T-helper 17 cell (primary cell): ENCODE measurements at regions not wholly inside any gene's neighbourhood (a gene's known extent, or its start where the extent isn't known, plus 50 kb on each side); places are given as distances from the start of the nearest gene placed in this dataset.

ENCODE experiments used
- ATAC-seq: fragments of 150-1000 bp; cut with Tn5 transposase; 2 replicates; pipeline ENCODE4 v1.10.0; 2021; ENCODE audit warnings: mild to moderate bottlenecking, moderate library complexity
- DNase-seq, 3 donors: peaks; one replicate each; pipeline versions ENCODE4 v3.0.0 to v3.0.0-alpha.2; 2020 to 2021
- H3K9me3 ChIP-seq: one replicate; pipeline ENCODE4 v1.7.0; 2013; ENCODE audit warnings: low read length, mild to moderate bottlenecking; ENCODE audit not compliant: control insufficient read depth, poor library complexity, severe bottlenecking
- H3K27ac Mint-ChIP-seq: one replicate; pipeline ENCODE4 v1.8.0; 2022; ENCODE audit warnings: mild to moderate bottlenecking, moderate library complexity, mixed read lengths
- H3K27me3 Mint-ChIP-seq: one replicate; pipeline ENCODE4 v1.8.0; 2022; ENCODE audit warnings: mixed read lengths
- H3K36me3 Mint-ChIP-seq: one replicate; pipeline ENCODE4 v1.8.0; 2022; ENCODE audit warnings: low read depth, mixed read lengths
- H3K4me1 Mint-ChIP-seq: one replicate; pipeline ENCODE4 v1.8.0; 2022; ENCODE audit warnings: mild to moderate bottlenecking, mixed read lengths
- H3K4me3 Mint-ChIP-seq: one replicate; pipeline ENCODE4 v1.8.0; 2022; ENCODE audit warnings: mild to moderate bottlenecking, moderate library complexity, mixed read lengths

GRCh38 chr6:155975506-155975905, 519.9 kb upstream of the NOX3 start:
- no peak for DNase-seq
- Mint-ChIP-seq H3K27me3 (no peaks in the 10 kb centered on the region), H3K4me1 (peaks cover 22% of the 10 kb centered on the region), H3K27ac (no peak overlapping the region), H3K36me3 (peaks cover 3% of the 10 kb centered on the region), H3K4me3 (no peak overlapping the region)
- no peak for ATAC-seq
- no peaks in the 10 kb centered on the region for H3K9me3 ChIP-seq

GRCh38 chr6:155974811-155975323, 519.2 kb upstream of the NOX3 start:
- no peak overlapping the region for H3K27ac Mint-ChIP-seq
- no peak for DNase-seq
- no peak for ATAC-seq
- peaks cover 22% of the 10 kb centered on the region for H3K4me1 Mint-ChIP-seq
- H3K4me3 Mint-ChIP-seq = peak overlapping the region; percentile 28
- H3K36me3 Mint-ChIP-seq = peaks cover 3% of the 10 kb centered on the region
- H3K9me3 ChIP-seq = no peaks in the 10 kb centered on the region
- H3K27me3 Mint-ChIP-seq = no peaks in the 10 kb centered on the region

- ATAC-seq = no peak
- Mint-ChIP-seq H3K36me3 (peaks cover 3% of the 10 kb centered on the region), H3K27me3 (no peaks in the 10 kb centered on the region), H3K27ac (peak overlapping the region; percentile 92), H3K4me3 (peak overlapping the region; percentile 75), H3K4me1 (peaks cover 20% of the 10 kb centered on the region)
- no peak for DNase-seq
- H3K9me3 ChIP-seq = no peaks in the 10 kb centered on the region
These were observed 518.7 kb upstream of the NOX3 start for GRCh38 chr6:155974359-155974758.

GRCh38 chr6:155970876-155971708, 515.5 kb upstream of the NOX3 start:
- ATAC-seq = no peak
- no peaks in the 10 kb centered on the region for H3K27me3 Mint-ChIP-seq
- peaks cover 18% of the 10 kb centered on the region for H3K4me1 Mint-ChIP-seq
- H3K36me3 Mint-ChIP-seq = peaks cover 3% of the 10 kb centered on the region
- no peak overlapping the region for H3K27ac Mint-ChIP-seq
- no peak overlapping the region for H3K4me3 Mint-ChIP-seq
- no peaks in the 10 kb centered on the region for H3K9me3 ChIP-seq
- no peak for DNase-seq

GRCh38 chr6:155970472-155970871, 514.8 kb upstream of the NOX3 start:
- no peak overlapping the region for H3K4me3 Mint-ChIP-seq
- DNase-seq (no peak), ATAC-seq (no peak)
- no peaks in the 10 kb centered on the region for H3K27me3 Mint-ChIP-seq
- peaks cover 3% of the 10 kb centered on the region for H3K36me3 Mint-ChIP-seq
- H3K4me1 Mint-ChIP-seq = peaks cover 17% of the 10 kb centered on the region
- H3K27ac Mint-ChIP-seq = no peak overlapping the region
- H3K9me3 ChIP-seq = no peaks in the 10 kb centered on the region

GRCh38 chr6:155968921-155969320, 513.3 kb upstream of the NOX3 start:
- H3K27ac Mint-ChIP-seq = no peak overlapping the region

GRCh38 chr6:155967322-155967721, 511.7 kb upstream of the NOX3 start:
- ATAC-seq = no peak
- H3K9me3 ChIP-seq = no peaks in the 10 kb centered on the region
- DNase-seq = no peak
- H3K4me3 Mint-ChIP-seq = no peak overlapping the region
- peaks cover 2% of the 10 kb centered on the region for H3K36me3 Mint-ChIP-seq
- H3K4me1 Mint-ChIP-seq = peaks cover 7% of the 10 kb centered on the region
- no peak overlapping the region for H3K27ac Mint-ChIP-seq
- H3K27me3 Mint-ChIP-seq = no peaks in the 10 kb centered on the region

More at GRCh38 chr6:155968921-155969320, 513.3 kb upstream of the NOX3 start:
- DNase-seq (no peak), ATAC-seq (no peak)
- Mint-ChIP-seq H3K27me3 (no peaks in the 10 kb centered on the region), H3K36me3 (peaks cover 5% of the 10 kb centered on the region), H3K4me3 (no peak overlapping the region), H3K4me1 (peaks cover 15% of the 10 kb centered on the region)
- no peaks in the 10 kb centered on the region for H3K9me3 ChIP-seq

GRCh38 chr6:155964544-155964943, 508.9 kb upstream of the NOX3 start:
- H3K27ac Mint-ChIP-seq = no peak overlapping the region
- H3K4me1 Mint-ChIP-seq = no peaks in the 10 kb centered on the region
- H3K4me3 Mint-ChIP-seq = no peak overlapping the region
- H3K27me3 Mint-ChIP-seq = no peaks in the 10 kb centered on the region
- H3K36me3 Mint-ChIP-seq = peaks cover 2% of the 10 kb centered on the region
- DNase-seq (no peak), ATAC-seq (no peak)
- no peaks in the 10 kb centered on the region for H3K9me3 ChIP-seq

GRCh38 chr6:155962276-155962675, 506.6 kb upstream of the NOX3 start:
- DNase-seq = no peak
- H3K9me3 ChIP-seq = no peaks in the 10 kb centered on the region
- no peaks in the 10 kb centered on the region for H3K4me1 Mint-ChIP-seq
- no peak for ATAC-seq
- no peak overlapping the region for H3K4me3 Mint-ChIP-seq
- H3K27me3 Mint-ChIP-seq = no peaks in the 10 kb centered on the region
- no peak overlapping the region for H3K27ac Mint-ChIP-seq
- peaks cover 2% of the 10 kb centered on the region for H3K36me3 Mint-ChIP-seq

- Mint-ChIP-seq H3K27me3 (no peaks in the 10 kb centered on the region), H3K36me3 (peaks cover 2% of the 10 kb centered on the region), H3K4me1 (no peaks in the 10 kb centered on the region), H3K27ac (no peak overlapping the region), H3K4me3 (no peak overlapping the region)
- H3K9me3 ChIP-seq = no peaks in the 10 kb centered on the region
- no peak for DNase-seq
- ATAC-seq = no peak
These were observed 504.4 kb upstream of the NOX3 start for GRCh38 chr6:155959898-155960495.

- Mint-ChIP-seq H3K4me3 (no peak overlapping the region), H3K27ac (no peak overlapping the region), H3K4me1 (no peaks in the 10 kb centered on the region), H3K36me3 (peaks cover 2% of the 10 kb centered on the region), H3K27me3 (no peaks in the 10 kb centered on the region)
- ATAC-seq (no peak), DNase-seq (no peak)
- no peaks in the 10 kb centered on the region for H3K9me3 ChIP-seq
These were observed 502.9 kb upstream of the NOX3 start for GRCh38 chr6:155958550-155958949.

- H3K4me1 Mint-ChIP-seq = no peaks in the 10 kb centered on the region
- no peaks in the 10 kb centered on the region for H3K27me3 Mint-ChIP-seq
- no peak for ATAC-seq
- H3K27ac Mint-ChIP-seq = no peak overlapping the region
- no peak for DNase-seq
- peaks cover 6% of the 10 kb centered on the region for H3K36me3 Mint-ChIP-seq
- H3K9me3 ChIP-seq = no peaks in the 10 kb centered on the region
- no peak overlapping the region for H3K4me3 Mint-ChIP-seq
These were observed 499.4 kb upstream of the NOX3 start for GRCh38 chr6:155955038-155955437.

- no peak overlapping the region for H3K27ac Mint-ChIP-seq
- H3K4me3 Mint-ChIP-seq = no peak overlapping the region
- no peaks in the 10 kb centered on the region for H3K9me3 ChIP-seq
- no peak for ATAC-seq
- no peaks in the 10 kb centered on the region for H3K27me3 Mint-ChIP-seq
- no peaks in the 10 kb centered on the region for H3K4me1 Mint-ChIP-seq
- DNase-seq = no peak
- H3K36me3 Mint-ChIP-seq = peaks cover 6% of the 10 kb centered on the region
These were observed 498.5 kb upstream of the NOX3 start for GRCh38 chr6:155954149-155954548.

GRCh38 chr6:155949256-155949655, 493.6 kb upstream of the NOX3 start:
- no peak overlapping the region for H3K4me3 Mint-ChIP-seq
- DNase-seq (no peak), ATAC-seq (no peak)
- H3K36me3 Mint-ChIP-seq = peaks cover 6% of the 10 kb centered on the region
- no peaks in the 10 kb centered on the region for H3K27me3 Mint-ChIP-seq
- no peaks in the 10 kb centered on the region for H3K9me3 ChIP-seq
- no peaks in the 10 kb centered on the region for H3K4me1 Mint-ChIP-seq
- H3K27ac Mint-ChIP-seq = no peak overlapping the region
